Kidney glomerular epithelial cell (primary cell): ENCODE measurements at regions not wholly inside any gene's neighbourhood (a gene's known extent, or its start where the extent isn't known, plus 50 kb on each side); places are given as distances from the start of the nearest gene placed in this dataset.

ENCODE experiments used
- DNase-seq: peaks from one replicate; lab custom pipeline; 2025; lab: John Stamatoyannopoulos, UW

DNA sequence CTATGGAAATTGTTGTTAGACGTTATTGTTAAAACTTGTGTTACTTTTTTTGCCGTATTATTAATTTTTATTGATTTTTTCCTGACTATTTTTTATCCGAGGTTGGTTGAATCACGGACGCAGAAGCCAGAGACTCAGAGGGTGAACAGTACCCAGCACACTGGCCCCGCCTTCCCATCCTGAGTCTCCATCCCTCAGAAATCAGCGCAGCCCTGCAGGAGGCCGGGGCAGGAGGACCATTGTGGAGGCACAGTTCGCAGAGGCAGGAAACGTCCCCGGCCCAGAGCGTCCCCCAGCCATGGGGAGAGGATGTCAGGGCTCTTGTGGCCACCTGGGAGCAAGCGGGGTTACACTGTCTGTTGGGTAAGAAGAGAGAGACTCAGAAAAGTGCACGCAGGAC lies 843.0 kb downstream of the BRD1 start:
- DNase-seq, result no peak

DNA sequence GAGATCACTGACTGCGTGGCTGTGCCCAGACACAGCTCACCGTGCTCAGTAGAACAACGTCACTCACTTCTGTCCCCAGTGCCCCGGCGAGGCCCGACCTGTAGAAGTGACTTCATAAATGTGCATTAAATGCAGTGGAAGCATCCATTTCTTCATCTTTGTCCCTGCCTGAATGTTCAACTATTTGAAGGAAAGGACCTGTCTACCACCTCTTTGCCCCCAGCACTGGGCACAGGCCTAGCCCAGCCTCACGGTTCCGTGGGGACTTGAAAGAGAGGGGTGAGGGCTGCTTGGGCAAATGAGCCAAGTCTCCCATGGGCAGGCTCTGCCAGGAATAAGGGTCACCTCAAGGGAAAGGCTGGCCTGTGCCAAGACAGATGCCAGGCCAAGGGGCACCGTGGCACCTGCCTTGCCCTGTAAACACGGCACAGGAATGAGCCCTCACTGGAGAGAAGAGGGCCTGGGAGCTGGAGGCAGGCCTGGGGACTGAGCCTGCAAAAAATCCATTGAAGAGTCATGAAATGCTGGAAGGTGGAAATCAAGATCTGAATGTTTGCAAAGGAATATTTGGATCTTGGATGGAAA lies 845.3 kb downstream of the BRD1 start:
- no peak for DNase-seq

DNA sequence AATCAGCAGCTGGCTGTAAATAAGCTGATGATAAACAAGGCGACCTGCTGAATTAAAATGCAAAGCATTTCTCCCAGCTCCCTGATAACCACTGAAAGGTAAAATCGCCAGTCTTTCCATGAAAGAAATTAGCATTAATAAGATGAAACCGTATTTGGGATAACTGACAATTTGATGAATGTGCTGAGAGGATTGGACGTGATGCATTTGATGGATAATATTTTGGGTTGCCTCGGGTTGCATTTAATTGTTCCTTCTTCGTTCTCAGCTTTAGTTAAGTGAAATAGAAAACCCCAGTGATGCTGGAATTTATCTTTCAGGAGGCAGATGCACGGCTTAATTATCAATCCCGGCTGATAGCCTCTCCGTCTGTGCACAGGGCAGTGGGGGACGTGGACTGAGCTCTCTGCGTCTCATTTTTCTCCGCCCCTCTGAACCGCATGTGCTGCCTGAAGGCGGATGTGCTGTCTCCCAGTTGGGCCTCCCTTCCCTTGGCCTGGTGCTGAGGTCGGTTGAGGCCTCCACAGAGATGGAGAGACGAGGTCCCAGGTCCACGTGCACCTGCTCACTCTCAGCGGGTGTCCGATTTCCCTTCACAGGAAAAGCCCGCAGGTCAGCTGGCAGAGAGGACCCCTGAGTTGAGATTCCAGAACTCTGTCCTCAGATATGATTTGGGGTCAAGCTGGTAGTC lies 846.2 kb downstream of the BRD1 start:
- DNase-seq, result no peak

DNA sequence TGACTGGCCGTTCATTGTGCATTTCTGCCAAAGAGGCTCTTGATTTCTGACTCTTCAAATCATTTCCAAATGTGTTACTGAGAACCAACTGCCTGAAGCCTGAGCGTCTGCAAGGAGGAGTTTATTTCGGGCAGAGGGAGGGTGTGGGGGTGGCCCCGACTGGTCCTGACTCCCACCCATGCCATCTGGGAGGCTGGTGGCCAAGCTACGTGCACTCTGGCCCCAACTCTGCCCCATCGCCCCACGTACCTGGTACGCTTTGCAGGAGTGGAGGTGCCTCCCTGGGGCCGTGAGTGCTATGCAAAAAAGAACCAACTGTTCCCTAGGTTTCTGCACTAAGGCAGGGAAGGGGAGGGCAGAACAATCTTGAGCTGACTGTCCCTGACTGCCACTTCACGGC lies 846.8 kb downstream of the BRD1 start:
- no peak for DNase-seq

DNA sequence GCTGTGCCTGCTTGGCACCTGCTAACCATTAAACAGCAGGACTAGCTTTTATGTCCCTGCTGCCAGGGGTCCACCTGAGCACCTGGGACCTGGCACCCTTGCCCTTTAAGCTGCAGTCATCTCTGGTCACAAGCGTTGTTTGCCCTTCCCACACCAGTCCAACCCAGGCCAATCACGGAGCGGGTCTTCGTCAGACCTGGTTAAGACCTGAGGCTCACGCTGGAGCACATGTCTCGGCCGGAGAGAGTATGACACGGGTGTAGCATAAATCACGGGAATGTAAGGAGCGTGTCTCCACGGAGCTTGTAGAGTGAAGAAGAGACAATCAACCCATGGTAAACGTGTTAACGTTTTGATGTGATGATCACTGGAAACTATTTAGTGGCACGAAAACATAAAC lies 847.3 kb downstream of the BRD1 start:
- no peak for DNase-seq

DNA sequence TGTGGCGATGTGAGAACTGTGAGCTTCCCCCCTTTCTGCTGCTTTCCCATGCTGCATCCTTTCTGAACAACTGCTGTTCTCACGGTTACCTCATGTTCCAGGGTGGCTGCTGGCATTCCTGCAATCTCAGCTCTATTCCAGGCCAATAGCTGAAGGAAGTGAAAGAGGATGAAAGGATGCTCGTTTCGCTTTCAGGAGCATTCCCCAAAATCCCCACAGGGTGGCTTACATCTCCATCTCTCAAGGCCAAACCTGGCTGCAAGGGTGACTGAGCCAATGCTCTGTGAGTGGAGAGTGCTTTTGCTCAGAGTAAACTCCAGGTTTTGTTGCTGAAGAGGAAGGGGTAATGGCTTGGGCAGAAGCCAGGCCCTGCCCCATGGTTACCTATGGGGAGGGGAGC lies 848.2 kb downstream of the BRD1 start:
- DNase-seq, result no peak

DNA sequence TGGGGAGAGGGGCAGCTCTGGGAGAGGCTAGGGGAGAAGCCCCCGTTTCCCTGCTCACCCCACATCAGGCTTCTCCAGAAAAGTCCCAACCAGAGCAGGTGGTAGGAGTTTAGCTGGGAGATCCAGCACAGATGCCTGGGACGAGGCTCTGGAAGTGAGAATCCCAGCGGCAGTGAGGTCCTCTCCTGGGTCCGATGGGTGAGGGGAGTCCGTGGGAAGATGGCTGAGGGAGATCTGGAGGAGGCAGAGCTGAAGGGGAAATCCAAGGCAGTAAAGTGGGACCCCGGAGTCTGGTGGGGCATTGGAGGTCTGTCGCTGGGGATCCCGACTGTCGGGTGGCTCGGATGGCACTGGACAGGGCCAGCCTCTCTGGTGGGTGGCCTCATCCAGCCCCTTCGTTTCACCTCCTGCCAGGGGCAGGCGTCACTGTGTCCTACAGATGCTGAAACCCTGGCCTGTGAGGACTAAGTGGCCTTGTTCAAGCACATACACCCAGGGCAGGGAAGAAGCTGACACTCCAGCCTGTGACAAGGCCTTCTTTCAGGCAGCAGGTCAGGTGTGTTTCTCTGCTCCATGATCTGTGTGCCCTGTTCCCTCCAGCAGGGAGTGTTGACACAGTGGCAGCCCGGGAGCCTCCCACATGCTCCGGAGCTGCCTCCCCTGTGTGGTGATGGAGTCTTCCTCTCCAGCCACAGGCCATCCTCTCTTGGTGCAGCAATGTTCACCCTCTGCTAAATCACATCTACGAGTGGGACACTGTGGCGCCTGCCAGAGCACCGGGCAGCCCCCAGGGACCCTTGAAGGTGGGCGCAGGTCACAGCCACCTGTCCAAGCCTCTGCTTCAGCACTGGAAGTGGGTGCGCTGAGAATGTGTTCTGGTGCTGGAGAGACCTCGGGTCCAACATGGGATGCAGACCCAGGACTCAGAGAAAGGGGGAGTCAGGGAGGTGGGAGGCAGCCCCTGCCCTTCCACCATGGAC lies 850.8 kb downstream of the BRD1 start:
- no peak for DNase-seq

DNA sequence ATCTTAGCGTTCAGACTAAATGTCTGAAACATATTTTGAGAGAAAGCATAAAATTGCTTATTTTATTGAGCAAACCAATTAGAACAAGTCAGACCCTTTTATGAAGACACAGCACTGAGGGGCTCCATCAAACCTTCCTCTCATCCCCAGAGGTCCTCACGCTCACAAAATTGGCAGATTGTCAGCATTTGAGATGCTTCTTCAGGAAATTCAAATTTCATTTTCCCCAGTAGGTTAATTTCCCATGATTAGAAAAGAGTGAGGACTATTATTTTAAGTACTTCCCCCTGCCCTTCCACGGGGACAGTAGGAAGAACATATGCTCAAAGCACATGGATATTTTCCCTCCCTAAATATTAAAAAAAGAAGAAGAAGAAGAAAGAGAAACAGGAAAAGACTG lies 851.8 kb downstream of the BRD1 start:
- no peak for DNase-seq

DNA sequence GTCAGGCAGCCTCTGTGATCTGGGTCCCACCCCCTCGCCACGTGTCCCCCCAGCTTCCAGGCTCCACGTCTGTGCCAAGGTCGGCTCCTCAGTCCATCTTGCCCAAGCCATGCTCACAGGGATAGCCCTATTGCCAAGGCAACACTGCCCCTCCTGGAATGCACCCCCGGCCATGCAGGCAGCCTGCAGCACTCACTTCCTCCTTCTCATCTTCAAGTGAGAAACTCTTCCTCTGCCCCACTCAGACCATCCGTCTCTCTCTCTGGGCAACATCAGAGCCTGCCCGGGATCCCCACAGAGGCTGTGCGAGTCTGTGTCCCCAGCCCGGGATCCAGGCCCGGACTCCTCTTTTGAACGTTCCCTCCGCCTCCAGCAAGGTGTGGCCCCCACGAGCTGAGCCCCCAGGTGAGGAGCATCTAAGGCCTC lies 852.3 kb downstream of the BRD1 start:
- DNase-seq, result no peak

DNA sequence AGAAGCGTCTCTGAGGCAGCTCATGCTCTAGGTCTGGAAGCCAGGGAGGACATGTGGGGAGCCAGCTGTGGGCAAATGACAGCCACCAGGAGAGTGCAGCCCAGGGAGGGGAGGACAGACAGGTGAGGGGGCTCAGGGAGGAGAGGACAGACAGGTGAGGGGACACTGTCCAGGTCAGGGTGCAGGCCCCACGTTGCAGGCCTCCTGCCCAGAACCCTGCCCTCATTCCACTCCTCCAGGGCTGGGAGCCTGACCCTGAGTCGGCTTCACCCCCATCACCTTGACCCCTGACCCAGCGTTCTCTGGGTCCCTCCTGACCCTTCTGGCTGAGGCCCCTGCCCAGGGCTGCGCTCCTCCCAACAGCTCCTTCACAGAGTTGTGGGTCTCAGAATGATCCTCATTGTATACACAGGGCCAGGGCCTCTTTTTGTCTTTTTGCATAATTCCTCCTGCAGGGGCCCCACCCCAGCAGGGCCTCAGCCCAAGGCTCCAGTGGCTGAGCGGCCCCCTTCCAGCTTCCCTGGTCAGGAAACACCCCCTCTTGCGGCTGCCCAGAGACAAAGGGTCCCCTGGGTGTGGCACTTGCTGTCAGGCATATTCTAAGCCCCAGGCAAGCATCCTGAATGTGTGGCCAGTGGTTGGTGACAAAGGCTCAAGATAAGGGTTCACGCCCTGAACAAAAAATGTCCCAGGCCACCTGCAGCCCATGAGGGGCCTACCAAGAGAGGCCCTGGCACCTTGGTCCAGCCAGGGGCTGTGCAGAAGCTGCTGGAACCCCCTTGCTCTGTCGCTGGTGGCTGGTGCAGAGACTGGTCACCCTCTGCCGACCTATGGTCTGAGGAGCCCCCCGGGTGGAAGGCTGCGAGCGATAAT lies 853.0 kb downstream of the BRD1 start:
- DNase-seq, result no peak

DNA sequence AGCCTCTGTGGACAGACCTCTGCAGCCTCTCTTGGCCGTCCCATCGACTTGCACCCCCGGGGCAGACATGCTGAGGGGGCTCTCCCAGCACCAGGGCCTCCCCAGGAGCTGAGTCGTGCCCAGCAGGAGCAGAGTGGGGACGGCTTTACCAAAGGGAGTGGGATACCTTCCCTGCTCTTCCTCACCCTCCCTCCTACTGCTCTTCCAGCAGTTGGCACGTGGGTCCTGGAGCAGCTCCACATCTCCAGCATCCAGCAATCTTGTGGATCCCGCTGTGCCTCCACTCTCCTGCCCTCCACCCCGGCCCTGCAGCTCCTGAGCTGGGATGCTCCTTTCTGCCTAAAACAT lies 854.0 kb downstream of the BRD1 start:
- no peak for DNase-seq

DNA sequence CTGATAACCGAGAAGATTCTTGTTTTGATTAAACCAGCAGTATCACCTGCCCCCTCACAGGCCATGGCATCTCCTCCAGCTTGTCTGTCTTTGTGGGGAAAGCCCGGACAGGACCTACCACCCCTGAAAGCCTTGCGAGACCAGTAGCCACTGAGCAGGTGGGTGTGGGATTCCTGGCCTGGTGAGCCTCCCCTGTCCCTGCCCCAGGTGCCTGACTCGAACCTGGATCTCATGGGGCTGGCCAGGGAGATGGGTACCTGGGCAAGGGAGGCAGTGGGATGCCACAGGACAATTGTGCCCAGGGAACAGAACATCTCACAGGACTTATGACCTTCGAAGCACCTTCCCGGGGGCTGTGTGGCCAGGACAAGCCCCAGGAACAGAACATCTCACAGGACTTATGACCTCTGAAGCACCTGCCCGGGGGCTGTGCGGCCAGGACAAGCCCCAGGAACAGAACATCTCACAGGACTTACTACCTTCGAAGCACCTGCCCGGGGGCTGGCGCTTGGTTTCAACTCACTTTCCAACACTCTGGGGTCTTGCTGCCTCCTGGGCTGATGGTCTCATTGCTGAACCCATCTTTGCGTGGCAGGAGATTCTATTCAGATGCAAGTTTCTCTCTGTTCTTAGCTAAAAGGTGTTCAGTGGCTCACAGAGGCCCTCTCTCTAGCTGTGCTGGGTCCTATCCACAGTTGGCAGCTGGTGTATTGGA lies 854.5 kb downstream of the BRD1 start:
- no peak for DNase-seq

DNA sequence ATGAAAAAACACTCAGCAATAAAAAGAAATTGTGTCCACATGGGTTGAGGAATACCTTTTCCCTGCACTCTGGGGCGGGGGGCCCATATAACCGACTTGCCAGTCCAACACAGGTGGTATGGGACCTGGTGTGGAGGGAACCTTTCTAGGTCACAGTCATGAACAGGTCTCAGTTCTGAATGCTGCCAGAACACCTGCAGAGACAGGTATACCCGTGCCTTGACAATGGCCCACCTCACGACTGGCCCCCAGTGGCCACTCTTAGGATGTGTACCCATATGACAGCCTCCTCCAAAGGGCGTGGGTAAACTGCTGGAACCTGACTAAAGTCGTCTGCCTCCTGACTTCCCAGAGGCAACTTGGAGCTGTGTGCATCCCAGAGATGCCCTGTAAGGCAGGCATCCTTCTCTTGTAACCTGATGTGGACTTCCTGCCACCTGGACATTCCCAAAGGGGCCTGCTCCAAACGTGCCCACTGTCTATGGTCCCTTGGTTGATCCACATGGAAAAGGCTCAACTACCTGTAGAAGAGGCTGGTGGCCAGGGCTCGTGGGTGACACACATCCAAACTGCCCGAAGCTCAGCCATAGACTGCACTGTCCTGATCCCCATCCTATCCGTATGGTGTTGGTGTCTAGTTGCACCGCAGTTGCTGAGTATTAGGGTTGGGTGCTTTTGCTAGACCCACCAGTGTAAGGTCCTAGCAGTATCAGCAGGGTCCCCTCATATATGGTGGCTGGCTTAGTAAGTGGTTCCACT lies 859.3 kb downstream of the BRD1 start:
- no peak for DNase-seq

DNA sequence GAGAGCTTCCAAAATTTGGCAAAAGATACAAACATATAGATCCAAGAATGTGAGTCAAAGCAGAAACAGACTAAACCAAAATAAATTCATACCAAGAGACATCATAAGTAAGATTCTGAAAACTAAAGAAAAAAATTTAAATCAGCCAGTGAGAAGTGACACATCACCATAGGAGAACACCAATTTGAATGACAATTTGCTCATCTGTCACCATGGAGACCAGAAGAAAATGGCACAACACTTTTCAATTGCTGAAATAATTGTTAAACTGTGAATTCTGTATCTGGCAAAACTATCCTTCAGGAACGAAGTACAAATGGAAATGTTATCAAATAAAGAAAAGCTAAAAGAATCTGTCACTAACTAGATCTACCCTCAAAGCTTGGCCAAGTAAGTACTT lies 864.3 kb downstream of the BRD1 start:
- DNase-seq, result no peak

DNA sequence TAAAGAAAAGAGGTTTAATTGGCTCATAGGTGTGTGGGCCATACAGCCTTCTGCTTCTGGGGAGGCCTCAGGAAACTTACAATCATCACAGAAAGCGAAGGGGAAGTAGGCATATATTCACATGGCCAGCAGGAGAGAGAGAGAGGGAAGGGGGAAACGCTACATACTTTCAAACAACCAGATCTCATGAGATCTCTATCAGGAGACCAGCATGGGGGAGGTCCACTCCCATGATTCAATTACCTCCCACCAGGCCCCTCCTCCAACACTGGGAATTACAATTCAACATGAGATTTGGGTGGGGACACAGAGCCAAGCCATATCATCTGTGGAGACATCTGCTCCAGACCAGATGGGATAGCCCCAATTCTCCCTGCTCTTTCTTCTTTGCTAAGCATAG lies 866.0 kb downstream of the BRD1 start:
- no peak for DNase-seq

DNA sequence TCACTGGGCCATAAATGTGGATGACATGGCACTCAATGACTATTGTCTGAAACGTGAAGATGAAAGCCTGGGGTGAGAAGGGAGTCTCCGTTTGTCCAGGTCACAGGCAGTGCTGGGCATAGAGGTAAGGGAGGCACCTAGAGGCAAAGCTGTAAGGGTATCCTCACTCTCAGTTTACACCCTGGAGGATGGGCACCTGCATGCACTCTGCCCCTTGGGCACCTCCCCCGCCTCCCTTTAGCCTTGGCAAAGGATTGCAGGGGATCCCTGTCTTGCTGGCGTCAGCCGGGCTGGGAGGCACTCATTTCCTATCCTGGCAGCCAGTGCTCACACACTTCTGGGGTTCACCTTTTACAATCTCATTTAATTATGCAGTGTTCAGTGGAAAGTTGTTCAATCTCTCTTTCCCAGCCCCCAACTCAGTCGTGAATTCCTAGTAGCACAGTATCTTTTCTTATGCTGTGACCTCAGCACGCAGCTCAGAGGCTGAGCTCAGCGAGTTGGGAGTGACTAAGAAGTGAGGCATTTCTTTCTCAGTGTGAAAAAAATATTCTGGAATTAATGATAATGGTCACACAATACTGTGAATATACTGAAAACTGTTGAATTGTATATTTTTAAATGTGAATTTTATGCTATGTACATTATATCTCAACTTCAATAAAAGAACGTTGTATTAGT lies 866.6 kb downstream of the BRD1 start:
- DNase-seq, result no peak

DNA sequence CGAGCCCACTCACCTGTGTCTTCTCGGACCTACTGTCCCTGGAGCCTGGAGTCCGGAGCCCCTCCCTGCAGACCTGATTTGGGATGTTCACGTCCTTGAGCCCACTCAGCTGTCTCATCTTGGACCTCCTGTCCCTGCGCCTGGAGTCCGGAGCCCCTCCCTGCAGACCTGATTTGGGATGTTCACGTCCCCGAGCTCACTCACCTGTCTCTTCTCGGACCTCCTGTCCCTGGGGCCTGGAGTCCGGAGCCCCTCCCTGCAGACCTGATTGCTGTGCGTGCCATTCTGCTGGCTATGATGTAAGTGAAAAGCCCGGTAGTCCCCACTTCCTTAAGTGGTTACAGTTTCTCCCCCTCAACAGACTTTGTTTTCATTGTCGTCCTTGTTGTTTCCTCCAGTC lies 867.1 kb downstream of the BRD1 start:
- DNase-seq, result no peak

DNA sequence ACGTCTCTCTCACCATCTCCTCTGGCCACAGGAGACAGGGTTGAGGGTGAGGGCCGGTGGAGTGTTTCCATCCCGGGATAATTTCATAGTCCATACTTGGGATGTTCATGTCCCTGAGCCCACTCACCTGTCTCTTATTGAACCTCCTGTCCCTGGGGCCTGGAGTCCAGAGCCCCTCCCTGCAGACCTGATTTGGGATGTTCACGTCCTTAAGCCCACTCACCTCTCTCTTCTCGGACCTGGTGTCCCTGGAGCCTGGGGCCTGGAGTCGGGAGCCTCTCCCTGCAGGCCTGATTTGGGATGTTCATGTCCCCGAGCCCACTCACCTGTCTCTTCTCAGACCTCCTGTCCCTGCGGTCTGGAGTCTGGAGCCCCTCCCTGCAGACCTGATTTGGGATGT lies 868.2 kb downstream of the BRD1 start:
- DNase-seq, result no peak

DNA sequence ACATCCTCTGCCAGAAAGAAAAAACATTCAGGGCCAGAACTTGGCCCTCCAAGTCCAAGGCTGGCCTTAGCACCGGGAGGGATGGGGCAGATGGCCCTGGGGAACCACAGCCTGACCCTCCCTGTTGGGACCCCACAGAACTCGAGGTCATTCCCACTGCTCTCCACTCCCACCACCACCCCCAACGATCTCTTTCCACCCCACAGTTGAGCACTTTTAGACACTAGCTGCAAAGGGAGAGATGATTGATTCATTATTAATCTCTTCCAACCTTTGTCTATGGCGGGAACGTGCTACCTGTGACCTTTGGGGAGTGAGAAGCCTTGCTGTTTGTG lies 869.7 kb downstream of the BRD1 start:
- no peak for DNase-seq

DNA sequence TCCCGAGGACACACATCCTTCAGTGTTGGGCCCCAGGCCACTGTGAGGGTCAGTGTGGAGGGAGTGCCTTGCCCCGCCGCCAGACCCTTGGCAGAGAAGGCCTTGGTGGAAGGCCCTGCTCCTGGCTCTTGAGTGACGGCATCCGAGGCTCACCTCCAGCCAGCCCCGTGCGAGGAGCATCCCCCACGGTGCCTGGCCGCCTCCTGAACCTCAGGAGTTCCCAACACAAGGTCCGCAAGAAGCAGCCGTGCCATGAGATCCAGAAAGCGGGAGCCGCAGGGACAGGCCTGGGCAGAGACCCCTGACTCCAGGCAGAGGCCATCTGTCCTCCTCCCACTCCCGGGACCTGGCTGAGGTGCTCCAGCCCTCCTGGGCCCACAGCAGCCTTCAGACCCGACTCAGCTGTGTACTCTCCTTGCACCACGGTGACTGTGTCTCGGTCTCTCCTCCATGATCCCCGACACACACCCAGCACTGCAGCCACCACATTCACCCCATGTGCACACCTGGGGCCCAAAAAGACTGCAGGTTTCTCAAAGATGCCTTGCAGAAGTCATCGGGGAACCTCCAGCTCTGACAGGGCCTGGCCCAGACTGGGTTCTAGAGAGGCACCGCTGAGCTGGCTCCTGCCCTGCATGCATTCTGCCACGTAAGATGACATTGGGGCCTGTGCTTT lies 870.2 kb downstream of the BRD1 start:
- no peak for DNase-seq
